NCI-H1436 (cell line): ENCODE measurements at regions not wholly inside any gene's neighbourhood (a gene's known extent, or its start where the extent isn't known, plus 50 kb on each side); places are given as distances from the start of the nearest gene placed in this dataset.
"Not testable (repeated sequence)": the region's sequence is repeated elsewhere in the genome, so short reads cannot be mapped to it uniquely, and the experiment has no call there.

Source experiments
- DNase-seq: peaks from one replicate; lab custom pipeline; 2025; lab: John Stamatoyannopoulos, UW

DNA sequence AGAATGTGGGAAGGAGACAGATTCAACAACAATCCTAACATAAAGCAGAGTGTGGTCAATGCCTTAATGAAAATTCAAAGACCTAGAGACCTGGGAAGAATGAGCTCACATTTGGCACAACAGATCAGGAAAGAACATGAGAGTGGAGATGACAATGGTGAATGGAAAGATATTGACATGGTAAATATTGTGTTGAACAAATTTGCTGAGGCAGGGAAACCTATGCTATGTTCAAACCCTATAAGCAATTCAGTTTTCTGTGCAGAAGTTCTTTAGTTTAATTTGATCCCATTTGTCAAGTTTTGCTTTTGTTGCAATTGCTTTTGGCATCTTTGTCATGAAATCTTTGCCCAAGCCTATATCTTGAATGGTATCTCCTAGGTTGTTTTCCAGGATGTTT is 199.4 kb upstream of the LRRTM4 start:
- DNase-seq: no peak

DNA sequence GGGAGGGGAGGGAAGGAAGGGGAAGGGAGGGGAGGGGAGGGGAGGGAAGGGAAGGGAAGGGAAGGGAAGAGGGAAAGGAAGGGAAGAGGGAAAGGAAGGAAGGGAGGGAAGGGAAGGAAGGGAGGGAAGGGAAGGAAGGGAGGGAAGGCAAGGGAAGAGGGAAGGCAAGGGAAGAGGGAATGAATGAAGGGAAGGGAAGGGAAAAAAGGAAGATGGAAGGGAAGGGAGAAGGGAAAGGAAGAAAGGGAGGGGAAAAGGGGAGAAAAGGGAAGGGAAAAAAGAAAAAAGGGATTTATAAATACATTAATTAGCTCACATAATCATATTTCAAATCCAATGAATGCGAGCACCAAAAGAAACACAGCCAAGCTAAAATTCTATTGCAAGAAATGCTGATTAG is 202.9 kb upstream of the LRRTM4 start:
- no peak for DNase-seq

DNA sequence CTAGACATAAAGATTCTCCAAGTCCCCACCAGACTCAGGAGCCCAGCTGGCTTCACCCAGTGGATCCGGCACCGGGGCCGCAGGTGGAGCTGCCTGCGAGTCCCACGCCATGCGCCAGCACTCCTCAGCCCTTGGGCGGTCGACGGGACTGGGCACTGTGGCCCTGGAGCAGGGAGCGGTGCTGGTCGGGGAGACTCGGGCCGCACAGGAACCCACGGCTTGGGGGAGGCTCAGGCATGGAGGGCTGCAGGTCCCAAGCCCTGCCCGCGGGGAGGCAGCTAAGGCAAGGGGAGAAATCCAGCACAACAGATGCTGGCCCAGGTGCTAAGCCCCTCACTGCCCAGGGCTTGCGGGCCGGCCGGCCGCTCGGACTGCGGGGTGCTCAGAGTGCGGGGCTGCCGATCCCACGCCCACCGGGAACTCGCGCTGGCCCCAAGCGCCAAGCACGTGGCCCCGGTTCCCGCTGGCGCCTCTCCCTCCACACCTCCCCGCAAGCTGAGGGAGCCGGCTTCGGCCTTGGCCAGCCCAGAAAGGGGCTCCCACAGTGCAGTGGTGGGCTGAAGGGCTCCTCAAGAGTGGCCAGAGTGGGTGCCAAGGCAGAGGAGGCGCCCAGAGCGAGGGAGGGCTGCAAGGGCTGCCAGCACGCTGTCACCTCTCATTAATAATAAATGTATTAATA is 212.6 kb upstream of the LRRTM4 start:
- DNase-seq: not testable (repeated sequence)

DNA sequence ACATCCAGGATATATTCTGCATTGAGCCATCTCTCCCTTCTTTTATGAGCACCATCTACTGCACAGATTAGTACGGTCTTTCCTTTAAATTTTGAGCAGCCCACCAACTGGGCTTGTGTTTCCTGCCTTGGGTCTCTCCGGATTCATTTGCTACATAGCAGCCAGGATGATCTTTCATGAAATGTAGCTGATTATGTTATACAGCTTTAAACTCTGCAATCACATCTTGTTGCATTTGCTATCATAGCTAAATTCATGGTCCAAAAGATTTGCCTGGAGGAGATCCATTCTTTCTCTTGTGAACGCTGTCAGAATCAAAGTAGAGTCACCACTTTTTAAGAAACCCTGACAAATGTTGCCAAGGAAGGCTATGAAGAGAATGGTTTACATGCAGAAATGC is 215.1 kb upstream of the LRRTM4 start:
- DNase-seq: no peak

DNA sequence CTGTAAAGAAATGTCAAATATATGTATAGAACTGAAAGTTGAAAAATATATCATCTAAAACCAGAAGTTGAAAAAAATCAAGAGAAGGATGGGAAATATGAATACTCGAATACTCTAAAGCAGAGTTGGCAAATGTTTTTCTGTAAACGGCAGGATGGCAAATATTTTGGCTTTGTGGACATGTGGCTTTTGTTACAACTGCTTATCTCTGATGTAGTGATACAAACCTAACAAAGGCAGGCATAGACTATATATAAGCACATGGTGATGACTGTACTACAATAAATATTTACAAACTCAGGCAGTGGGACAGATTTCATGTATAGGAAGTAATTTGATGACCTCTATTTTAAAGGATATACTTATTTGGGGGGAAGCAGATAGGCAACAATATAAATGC is 224.6 kb upstream of the LRRTM4 start:
- no peak for DNase-seq

DNA sequence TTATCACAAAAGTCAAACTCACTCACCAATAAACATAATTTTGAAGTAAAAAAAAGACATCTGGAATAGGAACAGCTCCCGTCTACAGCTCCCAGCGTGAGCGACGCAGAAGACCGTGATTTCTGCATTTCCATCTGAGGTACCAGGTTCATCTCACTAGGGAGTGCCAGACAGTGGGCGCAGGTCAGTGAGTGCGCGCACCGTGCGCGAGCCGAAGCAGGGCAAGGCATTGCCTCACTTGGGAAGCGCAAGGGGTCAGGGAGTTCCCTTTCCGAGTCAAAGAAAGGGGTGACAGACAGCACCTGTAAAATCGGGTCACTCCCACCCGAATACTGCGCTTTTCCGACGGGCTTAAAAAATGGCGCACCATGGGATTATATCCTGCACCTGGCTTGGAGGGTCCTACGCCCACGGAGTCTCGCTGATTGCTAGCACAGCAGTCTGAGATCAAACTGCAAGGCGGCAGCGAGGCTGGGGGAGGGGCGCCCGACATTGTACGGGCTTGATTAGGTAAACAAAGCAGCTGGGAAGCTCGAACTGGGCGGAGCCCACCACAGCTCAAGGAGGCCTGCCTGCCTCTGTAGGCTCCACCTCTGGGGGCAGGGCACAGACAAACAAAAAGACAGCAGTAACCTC is 231.7 kb upstream of the LRRTM4 start:
- not testable (repeated sequence) for DNase-seq

DNA sequence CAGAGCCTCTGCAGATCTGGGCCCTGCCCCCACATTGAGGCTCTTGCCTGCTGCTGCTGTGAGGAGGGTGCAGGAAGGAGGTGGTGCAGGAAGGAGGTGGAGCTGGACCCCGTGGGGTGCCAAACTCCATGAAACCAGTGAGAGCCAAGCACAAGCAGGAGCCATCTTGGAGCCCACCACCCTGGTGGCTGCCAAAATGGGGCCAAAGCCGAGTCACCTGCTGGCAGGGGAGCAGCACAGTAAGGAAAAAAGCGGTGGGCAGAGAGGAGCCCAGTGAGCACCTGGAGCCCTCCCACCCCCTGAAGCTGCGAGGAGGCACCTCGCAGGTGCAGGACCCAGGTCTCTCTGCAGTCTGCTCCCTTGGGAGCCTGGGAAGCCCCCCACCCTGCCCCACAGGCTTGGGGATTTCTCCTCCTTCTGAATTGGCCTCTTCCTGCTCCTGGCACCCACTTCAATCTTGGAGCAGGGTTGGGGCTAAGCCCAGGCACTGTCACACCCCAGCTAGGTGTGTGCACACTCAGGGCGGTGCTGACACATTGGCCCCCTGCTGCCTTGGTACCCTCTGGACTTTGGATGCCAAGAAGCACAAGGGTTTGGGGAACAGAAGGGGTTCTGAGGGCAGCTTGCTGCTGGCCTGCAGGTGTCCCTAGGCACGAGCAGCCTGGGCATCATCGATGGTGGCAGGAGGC is 245.4 kb upstream of the LRRTM4 start:
- DNase-seq: no peak

DNA sequence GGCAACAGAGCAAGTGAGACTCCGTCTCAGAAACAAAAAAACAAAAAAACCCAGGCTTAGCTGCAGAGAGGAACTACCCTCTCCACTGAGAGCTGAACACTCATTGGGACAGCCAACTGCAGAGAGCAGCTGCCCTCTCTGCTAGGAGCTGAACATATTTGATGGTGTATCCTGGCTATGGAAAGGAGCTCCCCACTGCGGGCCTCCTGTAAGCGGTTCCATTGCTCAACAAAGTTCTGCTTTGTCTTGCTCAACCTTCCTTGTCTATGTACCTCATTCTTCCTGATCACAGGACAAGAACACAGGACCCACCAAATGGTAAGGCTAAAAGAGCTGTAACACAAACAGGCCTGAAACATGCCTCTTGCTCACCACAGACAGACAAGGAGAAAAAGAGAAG is 246.3 kb upstream of the LRRTM4 start:
- no peak for DNase-seq

DNA sequence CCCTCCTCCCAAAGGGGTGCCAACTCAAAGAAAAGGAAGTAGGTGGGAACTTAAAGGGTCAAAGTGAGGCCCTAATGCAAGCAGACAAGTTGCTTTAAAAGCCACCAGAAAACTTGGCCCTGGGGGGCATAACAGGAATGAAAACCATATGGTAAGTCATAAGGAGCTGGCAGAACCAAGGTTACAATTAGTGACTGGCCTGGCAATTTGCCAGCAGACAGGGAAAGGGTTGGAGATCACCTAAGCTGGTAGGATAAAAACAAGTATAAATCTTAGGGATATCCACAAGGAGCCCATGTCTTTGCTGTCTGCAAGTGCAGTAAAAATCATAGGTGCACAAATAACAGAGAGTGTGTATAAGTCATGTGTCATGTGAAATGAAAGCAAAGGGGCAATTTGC is 256.7 kb upstream of the LRRTM4 start:
- no peak for DNase-seq

DNA sequence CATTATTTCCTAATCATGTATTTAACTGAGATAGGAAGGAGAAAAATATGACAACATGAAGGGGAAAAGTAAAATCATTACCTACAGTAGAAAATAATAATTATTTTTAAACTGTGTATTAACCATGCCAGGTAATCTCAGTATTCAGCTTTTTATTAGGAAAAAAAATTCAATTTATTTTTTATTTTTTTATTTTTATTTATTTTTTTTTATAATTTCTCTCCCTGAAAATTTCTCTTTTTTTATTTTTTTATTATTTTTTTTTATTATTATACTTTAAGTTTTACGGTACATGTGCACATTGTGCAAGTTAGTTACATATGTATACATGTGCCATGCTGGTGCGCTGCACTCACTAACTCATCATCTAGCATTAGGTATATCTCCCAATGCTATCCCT is 271.3 kb upstream of the LRRTM4 start:
- not testable (repeated sequence) for DNase-seq

DNA sequence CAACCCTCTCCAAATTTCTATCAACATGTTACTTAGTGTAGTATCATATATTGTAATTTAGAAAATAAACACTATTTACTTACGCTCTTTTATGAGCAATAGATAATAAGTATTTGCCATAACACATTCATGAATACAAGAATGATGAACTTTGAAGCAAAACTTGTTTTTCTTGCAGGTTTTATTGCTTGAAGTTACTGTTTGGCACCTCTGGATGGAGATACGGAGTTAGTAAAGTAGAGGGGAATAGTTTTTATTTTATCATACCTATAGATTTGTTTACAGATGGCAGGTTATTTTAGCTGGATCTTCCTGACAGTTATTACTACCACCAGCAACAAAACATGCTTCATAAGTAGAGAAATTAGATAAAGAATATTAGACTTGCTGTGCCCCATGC is 274.2 kb upstream of the LRRTM4 start:
- DNase-seq: no peak

DNA sequence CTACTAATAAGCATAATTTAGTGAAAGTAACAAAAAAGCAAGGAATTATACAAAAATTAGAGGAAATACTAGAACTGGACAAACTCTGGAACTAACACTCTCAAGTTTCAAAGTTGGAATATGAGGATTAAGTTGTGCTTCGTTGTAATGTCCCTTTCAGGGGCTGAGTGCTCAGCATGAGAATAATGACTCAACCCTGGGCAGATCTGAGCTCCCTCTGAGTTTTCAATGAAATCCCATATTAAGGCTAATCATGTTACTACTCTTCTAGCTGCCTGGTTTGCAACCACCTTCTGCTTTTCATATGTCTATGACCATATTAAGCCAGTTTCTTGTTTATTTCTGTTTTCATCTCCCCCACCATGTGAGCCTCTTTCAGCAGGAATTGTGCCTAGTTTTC is 274.9 kb upstream of the LRRTM4 start:
- no peak for DNase-seq

DNA sequence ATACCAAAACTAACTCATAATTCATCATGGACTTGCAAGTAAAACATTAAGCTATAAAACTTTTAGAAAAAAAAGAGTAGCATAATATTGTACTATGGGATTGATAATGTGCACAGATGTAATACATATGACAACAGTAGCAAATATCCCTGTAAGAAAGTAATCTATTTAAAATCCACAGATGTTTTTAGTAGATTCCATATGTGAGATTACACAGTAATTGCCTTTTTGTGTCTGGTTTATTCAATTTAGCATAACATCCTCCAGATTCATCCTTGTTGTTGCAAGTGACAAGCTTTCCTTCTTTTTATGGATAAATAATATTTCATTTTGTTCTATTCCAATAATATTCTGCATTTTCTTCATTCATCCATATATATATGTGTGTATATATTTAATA is 278.2 kb upstream of the LRRTM4 start:
- no peak for DNase-seq

DNA sequence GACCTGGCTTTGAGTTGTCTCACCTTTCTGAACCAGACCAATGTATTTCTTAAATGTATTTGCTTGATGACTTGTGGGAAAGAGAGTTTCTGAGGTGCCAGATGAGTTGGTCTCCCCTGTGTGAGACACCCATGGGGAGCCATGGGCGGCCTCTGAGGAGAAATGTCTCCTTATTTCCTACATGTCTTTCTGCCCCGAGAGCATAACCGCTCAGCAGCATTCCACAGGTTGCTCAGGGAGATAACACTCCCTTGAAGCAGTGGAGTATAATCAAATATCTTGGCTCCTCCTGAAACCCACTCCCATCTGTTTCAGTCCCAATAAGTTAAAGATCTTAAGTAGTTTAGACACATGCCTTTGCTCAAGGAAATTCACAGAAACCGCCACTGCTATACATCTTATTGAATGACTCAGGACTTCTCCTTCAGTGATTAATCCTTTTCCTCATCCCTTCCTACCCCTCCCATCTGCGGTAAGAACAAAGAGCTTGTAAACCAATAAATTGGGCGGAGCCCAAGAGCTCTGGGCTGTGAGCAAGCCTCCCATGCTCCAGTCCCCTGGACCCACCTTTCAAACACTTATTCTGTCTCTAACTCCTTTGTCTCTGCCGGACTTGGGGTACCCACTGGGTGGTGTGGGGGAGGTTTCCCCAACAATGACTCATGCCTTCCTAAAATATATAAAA is 285.5 kb upstream of the LRRTM4 start:
- DNase-seq: no peak

DNA sequence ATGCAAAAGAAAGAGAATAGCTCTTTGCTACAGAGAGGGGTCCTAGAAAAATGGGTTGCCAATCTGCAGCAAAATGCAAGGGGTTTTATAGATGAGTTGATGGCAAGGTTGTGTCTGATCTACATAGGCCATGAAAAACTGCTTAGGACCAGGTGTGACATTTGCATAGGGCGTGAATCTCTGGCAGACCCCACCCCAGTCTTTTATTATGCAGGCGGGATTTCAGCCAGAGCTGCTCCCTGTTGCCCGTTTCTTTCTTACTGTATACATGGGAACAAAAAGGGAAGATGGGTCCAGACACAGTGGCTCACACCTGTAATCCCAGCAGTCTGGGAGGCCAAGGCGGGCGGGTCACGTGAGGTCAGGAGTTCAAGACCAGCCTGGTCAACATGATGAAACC is 286.4 kb upstream of the LRRTM4 start:
- DNase-seq: no peak

DNA sequence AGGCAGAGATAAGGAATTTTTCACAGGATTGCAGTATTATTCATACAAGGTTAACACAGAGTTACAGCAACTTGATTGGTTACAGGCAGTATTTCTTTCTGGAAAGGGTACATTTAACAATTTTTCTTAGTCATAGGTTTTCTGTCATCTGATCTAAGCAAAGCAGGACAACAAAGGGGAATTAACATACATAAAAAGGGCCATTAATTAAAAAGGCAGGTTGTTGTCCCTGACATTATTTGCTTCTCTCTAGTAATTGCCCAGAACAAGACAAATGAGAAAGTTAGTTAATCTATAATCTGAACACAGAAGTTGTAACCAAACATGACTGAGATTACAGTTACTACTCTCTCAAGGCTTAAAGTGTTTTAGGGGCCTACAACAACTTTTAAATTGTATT is 291.4 kb upstream of the LRRTM4 start:
- DNase-seq: no peak

DNA sequence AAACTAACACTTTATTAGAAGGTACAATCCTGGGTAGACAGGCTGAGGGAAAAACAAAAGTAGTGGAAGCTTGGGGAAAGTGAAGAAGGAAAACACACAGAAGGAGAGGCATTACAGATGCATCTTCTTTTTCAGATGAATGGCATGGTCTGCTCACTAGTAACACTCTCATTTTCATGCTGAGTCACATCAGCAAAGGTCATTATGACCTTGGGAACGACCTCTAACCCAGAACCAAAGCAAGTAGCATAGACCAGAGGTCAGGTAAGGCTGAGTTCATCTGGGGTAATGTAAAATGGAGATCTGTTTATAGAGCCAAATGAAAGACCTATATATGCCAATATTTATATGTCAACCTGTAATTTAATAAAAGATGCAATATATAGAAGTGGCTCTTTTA is 294.4 kb upstream of the LRRTM4 start:
- no peak for DNase-seq

DNA sequence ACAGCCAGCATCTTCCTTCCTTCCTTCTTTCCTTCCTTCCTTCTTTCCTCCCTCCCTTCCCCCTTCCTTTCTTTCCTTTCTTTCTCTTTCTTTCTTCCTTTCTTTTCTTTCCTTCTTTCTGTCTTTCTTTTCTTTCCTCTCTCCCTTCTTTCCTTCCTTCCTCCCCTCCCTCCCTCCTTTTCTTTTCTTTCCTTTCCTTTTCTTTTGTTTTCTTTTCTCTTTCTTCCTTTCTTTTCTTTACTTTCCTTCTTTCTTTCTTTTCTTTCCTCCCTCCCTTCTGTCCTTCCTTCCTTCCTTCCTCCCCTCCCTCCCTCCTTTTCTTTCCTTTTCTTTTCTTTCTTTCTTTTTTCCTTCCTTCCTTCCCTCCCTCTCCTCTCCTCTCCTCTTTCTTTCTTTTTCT is 296.0 kb upstream of the LRRTM4 start:
- no peak for DNase-seq

DNA sequence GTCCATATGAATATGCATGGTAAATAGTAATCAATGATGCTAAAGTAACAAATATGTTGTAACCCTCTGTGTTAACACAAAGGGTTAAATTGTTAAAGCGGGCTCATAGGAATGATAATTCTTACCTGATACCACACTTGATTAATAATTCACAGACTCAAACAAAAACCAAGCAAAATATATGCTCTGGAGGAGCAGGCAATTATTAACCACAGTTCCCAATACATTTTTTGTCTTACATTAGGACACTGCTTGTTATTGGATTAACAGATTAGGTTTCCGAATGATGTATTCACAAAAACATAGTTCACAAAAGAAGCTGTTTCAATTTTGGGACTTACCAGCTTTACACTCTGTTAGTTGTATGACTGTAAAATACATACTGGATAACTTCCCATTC is 300.9 kb upstream of the LRRTM4 start:
- no peak for DNase-seq

DNA sequence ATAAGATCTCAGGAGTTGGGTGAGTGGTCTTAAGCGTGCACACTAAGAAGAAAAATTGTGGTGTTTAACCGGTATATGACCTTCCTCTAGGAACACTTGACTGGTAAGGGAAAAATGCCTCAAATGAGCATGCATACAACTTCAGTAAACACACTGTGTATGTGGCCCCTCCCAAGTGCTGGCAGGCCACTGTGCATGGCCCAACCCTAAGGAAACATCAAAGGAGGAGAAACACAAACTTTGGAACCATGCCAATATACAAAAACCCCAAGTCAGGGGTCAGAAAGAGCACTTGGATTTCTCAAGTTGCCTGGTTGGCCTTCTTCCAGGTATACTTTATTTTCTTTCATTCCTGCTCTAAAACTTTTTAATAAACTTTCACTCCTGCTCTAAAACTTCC is 308.9 kb upstream of the LRRTM4 start:
- no peak for DNase-seq

DNA sequence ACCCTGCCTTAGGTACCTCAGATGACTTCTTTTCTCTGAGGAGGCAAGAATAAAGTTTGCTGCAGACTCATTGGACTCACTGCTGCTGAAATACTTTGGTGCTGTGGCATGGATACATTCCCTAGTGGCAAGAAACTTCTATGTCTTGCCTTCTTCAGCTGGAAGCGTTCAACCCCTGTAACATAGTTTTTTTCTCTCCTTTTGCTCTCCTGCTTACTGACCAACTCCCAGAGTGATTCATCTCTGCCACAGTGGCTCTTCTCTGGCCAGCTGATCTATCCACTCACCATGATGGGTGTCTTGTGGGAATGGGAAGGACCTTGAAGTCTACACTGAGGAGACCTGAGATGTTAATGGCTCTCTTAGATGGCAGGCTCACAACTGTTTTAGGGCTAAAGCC is 309.3 kb upstream of the LRRTM4 start:
- DNase-seq: no peak

DNA sequence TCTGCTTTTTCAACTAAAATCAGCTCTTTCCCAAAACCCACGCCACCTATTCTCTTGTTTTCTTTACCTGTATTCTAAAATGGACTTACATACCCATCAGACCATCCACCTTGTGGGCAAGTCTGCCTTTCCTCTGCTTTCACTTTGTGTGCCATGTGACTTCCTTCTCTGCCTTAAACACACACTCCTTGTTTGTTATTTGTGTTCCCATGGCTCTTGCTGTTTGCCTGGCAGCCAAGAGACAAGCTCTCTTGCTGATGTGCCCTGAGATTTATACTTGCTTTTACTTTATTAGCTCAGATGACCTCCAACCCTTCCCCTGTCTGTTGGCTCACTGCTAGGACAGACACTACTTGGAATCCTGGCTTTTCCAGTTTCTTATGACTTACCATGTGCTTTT is 309.7 kb upstream of the LRRTM4 start:
- no peak for DNase-seq

DNA sequence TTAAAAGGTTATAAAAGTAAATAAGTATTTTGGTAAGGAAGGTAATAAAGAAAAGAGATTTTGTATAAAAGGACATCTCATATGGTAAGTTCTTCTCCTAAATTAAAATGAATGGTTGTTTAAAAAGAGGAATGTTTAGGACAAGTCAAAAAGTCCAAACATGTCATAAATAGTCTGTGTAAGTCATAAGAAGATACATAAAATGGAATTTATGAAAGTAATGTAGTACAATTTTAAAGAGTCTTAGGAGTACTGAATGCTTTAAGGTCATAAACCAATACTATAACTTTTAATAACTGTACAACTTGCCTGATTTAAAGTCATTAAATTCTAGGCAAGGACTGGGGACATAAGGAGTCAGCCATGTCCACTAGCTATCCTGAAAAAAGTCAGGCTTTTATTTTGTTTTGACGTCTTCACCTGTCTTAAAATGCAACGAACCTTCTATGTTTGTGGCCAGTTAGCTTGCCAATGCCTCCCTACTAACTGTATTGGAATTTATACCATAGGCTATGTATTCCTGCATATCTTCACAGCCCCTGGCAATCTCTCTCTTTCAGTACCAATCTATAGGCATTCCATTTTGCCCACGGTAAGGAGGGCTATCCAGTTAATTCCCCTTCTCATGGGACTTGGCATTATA is 312.3 kb upstream of the LRRTM4 start:
- no peak for DNase-seq
